ENCODE measurements at regions not wholly inside any gene's neighbourhood (a gene's known extent, or its start where the extent isn't known, plus 50 kb on each side); places are given as distances from the start of the nearest gene placed in this dataset.

GRCh38 chr3:128556384-128556783, 63.4 kb upstream of the GATA2 start:
- no peak overlapping the region for H2AFZ ChIP-seq (ENCODE audit: control insufficient read depth, low read length)
- no peak overlapping the region for H3K4me3 ChIP-seq (ENCODE audit: control insufficient read depth in 2 of 3, extremely low read depth in 1 of 3, insufficient read depth in 2 of 3, low read depth in 1 of 3, low read length in 3 of 3)
- dilution Hi-C loops (cut with MboI; ENCODE audit: extremely low pct_ligation_motif_present, low sequenced_read_pairs) = no loop called here
- DNase-seq (ENCODE audit: low read depth, low spot score) (no peak), FAIRE-seq (no peak)
- H3K4me1 ChIP-seq (ENCODE audit: control insufficient read depth, extremely low read depth, insufficient read depth, low read length) = no peaks in the 10 kb centered on the region
- no peak for TF ChIP-seq EZH2 (IDR thresholded peaks at IDR 0.05; ENCODE audit: low read length)
- no peak for TF ChIP-seq CTCF (optimal IDR thresholded peaks at IDR 0.05 in 1 of 3, IDR thresholded peaks at IDR 0.05 in 1 of 3, conservative IDR thresholded peaks at IDR 0.05 in 1 of 3; ENCODE audit: extremely low read depth in 1 of 3, insufficient read depth in 2 of 3, low read length in 3 of 3)
- no peaks in the 10 kb centered on the region for H3K36me3 ChIP-seq (ENCODE audit: control insufficient read depth in 2 of 2, extremely low read depth in 1 of 2, insufficient read depth in 2 of 2, low read length in 2 of 2)
- no peak overlapping the region for H3K9ac ChIP-seq (ENCODE audit: control insufficient read depth, extremely low read depth, insufficient read depth, low read length)
- H3K27me3 ChIP-seq (ENCODE audit: control insufficient read depth, extremely low read depth, insufficient read depth, low read length) = peaks cover 43% of the 10 kb centered on the region
- H4K20me1 ChIP-seq (ENCODE audit: control insufficient read depth, extremely low read depth, insufficient read depth, low read length) = no peaks in the 10 kb centered on the region
- H3K9me3 ChIP-seq (ENCODE audit: control insufficient read depth, low read depth, low read length) = no peaks in the 10 kb centered on the region
- no peak overlapping the region for H3K27ac ChIP-seq (ENCODE audit: control insufficient read depth, insufficient read depth, low read length)
- no peaks in the 10 kb centered on the region for H3K9me1 ChIP-seq (ENCODE audit: control insufficient read depth, extremely low read depth, insufficient read depth, low read length)
- H3K79me2 ChIP-seq (ENCODE audit: control insufficient read depth, insufficient read depth, low read length) = no peaks in the 10 kb centered on the region
- H3K4me2 ChIP-seq (ENCODE audit: control insufficient read depth, extremely low read depth, insufficient read depth, low read depth, low read length) = no peak overlapping the region

- H3K27me3 ChIP-seq (ENCODE audit: control insufficient read depth, extremely low read depth, insufficient read depth, low read length) = peaks cover 43% of the 10 kb centered on the region
- no peak overlapping the region for H3K27ac ChIP-seq (ENCODE audit: control insufficient read depth, insufficient read depth, low read length)
These were observed 62.8 kb upstream of the GATA2 start for GRCh38 chr3:128555841-128556240.

More at GRCh38 chr3:128555841-128556240, 62.8 kb upstream of the GATA2 start:
- Histone ChIP-seq H3K4me1 (ENCODE audit: control insufficient read depth, extremely low read depth, insufficient read depth, low read length) (no peaks in the 10 kb centered on the region), H4K20me1 (ENCODE audit: control insufficient read depth, extremely low read depth, insufficient read depth, low read length) (no peaks in the 10 kb centered on the region), H3K36me3 (ENCODE audit: control insufficient read depth in 2 of 2, extremely low read depth in 1 of 2, insufficient read depth in 2 of 2, low read length in 2 of 2) (no peaks in the 10 kb centered on the region), H3K9ac (ENCODE audit: control insufficient read depth, extremely low read depth, insufficient read depth, low read length) (no peak overlapping the region), H3K79me2 (ENCODE audit: control insufficient read depth, insufficient read depth, low read length) (no peaks in the 10 kb centered on the region), H3K4me3 (ENCODE audit: control insufficient read depth in 2 of 3, extremely low read depth in 1 of 3, insufficient read depth in 2 of 3, low read depth in 1 of 3, low read length in 3 of 3) (no peak overlapping the region), H3K4me2 (ENCODE audit: control insufficient read depth, extremely low read depth, insufficient read depth, low read depth, low read length) (no peak overlapping the region), H3K9me3 (ENCODE audit: control insufficient read depth, low read depth, low read length) (no peaks in the 10 kb centered on the region), H2AFZ (ENCODE audit: control insufficient read depth, low read length) (no peak overlapping the region), H3K9me1 (ENCODE audit: control insufficient read depth, extremely low read depth, insufficient read depth, low read length) (no peaks in the 10 kb centered on the region)
- dilution Hi-C loops (cut with MboI; ENCODE audit: extremely low pct_ligation_motif_present, low sequenced_read_pairs) = no loop called here
- no peak for DNase-seq (ENCODE audit: low read depth, low spot score)
- no peak for TF ChIP-seq EZH2 (IDR thresholded peaks at IDR 0.05; ENCODE audit: low read length)
- TF ChIP-seq CTCF (optimal IDR thresholded peaks at IDR 0.05 in 1 of 3, IDR thresholded peaks at IDR 0.05 in 1 of 3, conservative IDR thresholded peaks at IDR 0.05 in 1 of 3; ENCODE audit: extremely low read depth in 1 of 3, insufficient read depth in 2 of 3, low read length in 3 of 3) = no peak
- no peak for FAIRE-seq

Measured in keratinocyte (primary cell).